ENCODE measurements at regions not wholly inside any gene's neighbourhood (a gene's known extent, or its start where the extent isn't known, plus 50 kb on each side); places are given as distances from the start of the nearest gene placed in this dataset.

DNA sequence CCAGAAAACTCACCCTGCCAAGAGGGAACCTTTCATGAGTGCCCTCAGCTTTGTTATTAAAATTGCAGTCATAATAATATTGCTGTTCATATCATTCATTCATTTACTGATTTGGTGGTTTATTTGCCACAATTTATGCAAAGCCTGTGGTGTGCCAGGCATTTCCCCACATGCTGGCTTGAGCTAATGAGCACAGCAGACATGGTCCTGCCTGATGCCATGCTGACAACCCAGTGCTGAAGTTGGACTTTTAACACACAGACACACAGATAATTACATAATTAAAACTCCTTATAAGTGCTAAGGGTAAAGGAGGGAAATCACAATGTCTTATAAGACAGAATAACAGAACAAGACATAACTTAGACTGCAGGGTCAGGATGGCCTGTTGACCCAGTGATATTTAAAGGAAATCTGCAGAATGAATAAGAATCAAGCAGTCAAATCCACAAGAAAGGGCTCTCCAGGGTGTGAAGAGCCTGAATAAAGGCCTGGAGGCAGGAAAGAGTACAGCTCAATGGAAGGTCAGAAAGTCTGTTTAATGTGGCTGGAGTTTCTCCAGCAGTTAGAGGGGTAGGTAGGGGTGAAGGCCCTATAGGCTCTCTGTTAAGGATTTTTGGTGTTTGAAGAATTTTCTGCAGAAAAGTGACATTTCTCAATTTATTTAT lies 196.9 kb upstream of the CDH11 start:
- Histone ChIP-seq H3K27ac (ENCODE audit: low read depth, low read length) (no peak overlapping the region), H3K4me1 (ENCODE audit: control insufficient read depth, insufficient read depth, low read length) (no peaks in the 10 kb centered on the region), H3K9ac (ENCODE audit: extremely low read depth, low read length, poor library complexity, severe bottlenecking) (no peak overlapping the region), H3K36me3 (ENCODE audit: control insufficient read depth, insufficient read depth, low read length) (no peaks in the 10 kb centered on the region), H3K27me3 (ENCODE audit: control insufficient read depth, insufficient read depth, low read length, poor library complexity, severe bottlenecking) (no peaks in the 10 kb centered on the region), H3K9me3 (ENCODE audit: control insufficient read depth, low read length) (no peaks in the 10 kb centered on the region), H3K4me3 (ENCODE audit: low read length) (no peak overlapping the region)
- H3K4me3 Mint-ChIP-seq, result peak overlapping the region; percentile 21
- H3K4me1 Mint-ChIP-seq, result peaks cover 16% of the 10 kb centered on the region
- H3K9me3 Mint-ChIP-seq, result no peaks in the 10 kb centered on the region
- TF ChIP-seq, protein P1, sequence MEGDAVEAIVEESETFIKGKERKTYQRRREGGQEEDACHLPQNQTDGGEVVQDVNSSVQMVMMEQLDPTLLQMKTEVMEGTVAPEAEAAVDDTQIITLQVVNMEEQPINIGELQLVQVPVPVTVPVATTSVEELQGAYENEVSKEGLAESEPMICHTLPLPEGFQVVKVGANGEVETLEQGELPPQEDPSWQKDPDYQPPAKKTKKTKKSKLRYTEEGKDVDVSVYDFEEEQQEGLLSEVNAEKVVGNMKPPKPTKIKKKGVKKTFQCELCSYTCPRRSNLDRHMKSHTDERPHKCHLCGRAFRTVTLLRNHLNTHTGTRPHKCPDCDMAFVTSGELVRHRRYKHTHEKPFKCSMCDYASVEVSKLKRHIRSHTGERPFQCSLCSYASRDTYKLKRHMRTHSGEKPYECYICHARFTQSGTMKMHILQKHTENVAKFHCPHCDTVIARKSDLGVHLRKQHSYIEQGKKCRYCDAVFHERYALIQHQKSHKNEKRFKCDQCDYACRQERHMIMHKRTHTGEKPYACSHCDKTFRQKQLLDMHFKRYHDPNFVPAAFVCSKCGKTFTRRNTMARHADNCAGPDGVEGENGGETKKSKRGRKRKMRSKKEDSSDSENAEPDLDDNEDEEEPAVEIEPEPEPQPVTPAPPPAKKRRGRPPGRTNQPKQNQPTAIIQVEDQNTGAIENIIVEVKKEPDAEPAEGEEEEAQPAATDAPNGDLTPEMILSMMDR (conservative IDR thresholded peaks at IDR 0.05), result no peak
- DNase-seq, result peak; percentile 70
- no peak overlapping the region for H3K27ac Mint-ChIP-seq
- no peaks in the 10 kb centered on the region for H3K27me3 Mint-ChIP-seq (ENCODE audit: insufficient read depth)
- no peaks in the 10 kb centered on the region for H3K36me3 Mint-ChIP-seq (ENCODE audit: low read depth)

DNA sequence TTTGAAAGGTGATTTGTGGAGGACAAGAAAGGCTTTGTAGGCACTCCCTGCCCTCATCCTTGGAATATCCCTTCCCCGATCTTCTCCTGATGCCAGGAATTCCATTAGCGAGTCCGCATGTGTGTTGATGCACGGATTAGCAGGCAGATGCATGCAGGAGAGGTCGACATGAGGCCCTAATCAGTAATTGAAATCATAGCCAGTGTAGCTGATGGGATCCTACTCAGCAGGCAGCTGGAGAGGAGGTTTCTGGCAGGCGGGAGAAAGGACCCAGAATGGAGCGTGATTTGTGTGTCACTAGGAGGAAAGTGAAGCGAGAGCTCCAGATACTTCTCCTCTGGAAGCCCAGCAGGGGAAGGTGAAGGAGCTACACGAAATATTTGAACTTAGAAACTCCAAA lies 196.3 kb upstream of the CDH11 start:
- Histone ChIP-seq H3K27me3 (ENCODE audit: control insufficient read depth, insufficient read depth, low read length, poor library complexity, severe bottlenecking) (no peaks in the 10 kb centered on the region), H3K9me3 (ENCODE audit: control insufficient read depth, low read length) (no peaks in the 10 kb centered on the region), H3K4me1 (ENCODE audit: control insufficient read depth, insufficient read depth, low read length) (no peaks in the 10 kb centered on the region), H3K9ac (ENCODE audit: extremely low read depth, low read length, poor library complexity, severe bottlenecking) (no peak overlapping the region), H3K4me3 (ENCODE audit: low read length) (no peak overlapping the region), H3K36me3 (ENCODE audit: control insufficient read depth, insufficient read depth, low read length) (no peaks in the 10 kb centered on the region), H3K27ac (ENCODE audit: low read depth, low read length) (no peak overlapping the region)
- Mint-ChIP-seq H3K36me3 (ENCODE audit: low read depth) (no peaks in the 10 kb centered on the region), H3K9me3 (no peaks in the 10 kb centered on the region), H3K27me3 (ENCODE audit: insufficient read depth) (no peaks in the 10 kb centered on the region), H3K4me1 (peaks cover 16% of the 10 kb centered on the region), H3K4me3 (peak overlapping the region; percentile 21), H3K27ac (no peak overlapping the region)
- TF ChIP-seq, protein P1 (conservative IDR thresholded peaks at IDR 0.05), result no peak
- DNase-seq, result peak; percentile 73
- 27 to 32% methylated on average over 7 to 9 of the region's 9 CpGs for WGBS, 2 experiments (ENCODE audit: insufficient coverage in 1 of 2, insufficient read length in 1 of 2)

DNA sequence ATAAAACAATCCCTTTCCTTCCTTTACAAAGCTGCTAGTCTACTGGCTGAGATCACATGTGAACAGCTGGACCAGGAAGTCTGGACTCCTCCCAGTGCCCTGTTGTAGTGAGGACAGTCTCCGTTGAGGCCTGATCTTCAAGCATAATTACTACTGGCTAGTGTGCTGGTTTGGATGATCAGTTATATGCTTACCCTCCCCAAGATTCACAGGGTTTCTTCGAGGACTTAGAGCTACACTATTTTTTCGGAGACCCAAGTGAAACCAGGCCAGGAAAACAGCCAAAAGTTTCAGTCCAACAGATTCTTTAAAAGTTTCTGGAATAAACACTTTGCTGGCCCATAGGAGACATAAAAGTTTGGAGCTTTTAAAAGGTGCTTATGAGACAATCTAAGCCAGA lies 194.9 kb upstream of the CDH11 start:
- H3K9ac ChIP-seq (ENCODE audit: extremely low read depth, low read length, poor library complexity, severe bottlenecking), result no peak overlapping the region
- Mint-ChIP-seq H3K36me3 (ENCODE audit: low read depth) (no peaks in the 10 kb centered on the region), H3K27me3 (ENCODE audit: insufficient read depth) (no peaks in the 10 kb centered on the region), H3K9me3 (no peaks in the 10 kb centered on the region), H3K4me1 (peaks cover 16% of the 10 kb centered on the region), H3K27ac (no peak overlapping the region), H3K4me3 (no peak overlapping the region)
- no peak for DNase-seq
- no peak overlapping the region for H3K4me3 ChIP-seq (ENCODE audit: low read length)
- H3K27ac ChIP-seq (ENCODE audit: low read depth, low read length), result no peak overlapping the region
- WGBS, 2 experiments (ENCODE audit: insufficient coverage in 1 of 2, insufficient read length in 1 of 2), result 91 to 94% methylated on average over 3 of the region's 3 CpGs
- no peaks in the 10 kb centered on the region for H3K9me3 ChIP-seq (ENCODE audit: control insufficient read depth, low read length)
- no peaks in the 10 kb centered on the region for H3K36me3 ChIP-seq (ENCODE audit: control insufficient read depth, insufficient read depth, low read length)
- no peaks in the 10 kb centered on the region for H3K27me3 ChIP-seq (ENCODE audit: control insufficient read depth, insufficient read depth, low read length, poor library complexity, severe bottlenecking)
- no peaks in the 10 kb centered on the region for H3K4me1 ChIP-seq (ENCODE audit: control insufficient read depth, insufficient read depth, low read length)
- TF ChIP-seq, protein P1 (conservative IDR thresholded peaks at IDR 0.05), result no peak

Data from endodermal cell (in vitro differentiated cells).